Left kidney (tissue), 1 donor: ENCODE measurements at regions not wholly inside any gene's neighbourhood (a gene's known extent, or its start where the extent isn't known, plus 50 kb on each side); places are given as distances from the start of the nearest gene placed in this dataset.
A peak's percentile ranks its signal among the peaks of the same experiment; 100 is the strongest.
"Not testable (repeated sequence)": the region's sequence is repeated elsewhere in the genome, so short reads cannot be mapped to it uniquely, and the experiment has no call there.

Experiments
- DNase-seq: peaks from one replicate; pipeline ENCODE4 v3.0.0-alpha.2; 2013

- no peak for DNase-seq
Observed at GRCh38 chr16:65355706-65356105, 233.8 kb upstream of the CDH11 start.

- DNase-seq: no peak
Observed at GRCh38 chr16:65353183-65353582, 231.3 kb upstream of the CDH11 start.

DNA sequence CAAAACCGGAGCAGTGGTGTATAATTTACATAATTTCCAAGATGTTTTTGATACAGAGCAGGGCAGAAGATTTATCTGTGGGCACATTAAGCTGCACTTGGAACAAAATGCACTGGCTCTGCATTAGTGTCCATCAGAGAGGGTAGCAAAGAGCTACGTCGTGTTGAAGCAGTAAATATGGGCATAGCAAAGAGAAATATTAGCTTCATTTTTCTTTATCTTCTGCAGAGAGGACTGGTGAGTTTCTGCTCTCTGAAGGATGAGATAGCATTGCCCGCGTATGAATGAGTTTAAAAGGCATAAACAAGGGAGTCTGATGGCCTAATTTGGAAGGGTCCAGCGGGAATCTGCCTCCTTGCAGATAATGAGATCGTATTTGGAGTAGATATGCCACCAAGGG, 227.8 kb upstream of the CDH11 start:
- no peak for DNase-seq

DNA sequence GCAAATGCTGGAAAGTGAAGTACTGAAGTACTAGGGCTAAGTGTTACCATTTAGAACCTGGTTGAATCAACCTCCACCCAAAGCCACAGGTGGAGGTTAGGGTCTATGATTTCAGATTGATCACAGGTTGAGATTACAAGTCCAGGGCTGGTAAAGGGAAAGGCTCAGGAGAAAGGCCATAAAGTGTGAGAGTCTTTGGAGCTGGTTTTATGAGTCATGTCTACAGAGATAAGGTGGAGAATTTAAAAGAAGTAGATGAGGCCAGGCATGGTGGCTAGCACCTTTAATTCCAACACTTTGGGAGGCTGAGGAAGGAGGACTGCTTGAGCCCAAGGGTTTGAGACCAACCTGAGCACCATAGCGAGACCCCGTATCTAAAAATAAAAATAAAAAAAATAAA, 221.7 kb upstream of the CDH11 start:
- DNase-seq: no peak

DNA sequence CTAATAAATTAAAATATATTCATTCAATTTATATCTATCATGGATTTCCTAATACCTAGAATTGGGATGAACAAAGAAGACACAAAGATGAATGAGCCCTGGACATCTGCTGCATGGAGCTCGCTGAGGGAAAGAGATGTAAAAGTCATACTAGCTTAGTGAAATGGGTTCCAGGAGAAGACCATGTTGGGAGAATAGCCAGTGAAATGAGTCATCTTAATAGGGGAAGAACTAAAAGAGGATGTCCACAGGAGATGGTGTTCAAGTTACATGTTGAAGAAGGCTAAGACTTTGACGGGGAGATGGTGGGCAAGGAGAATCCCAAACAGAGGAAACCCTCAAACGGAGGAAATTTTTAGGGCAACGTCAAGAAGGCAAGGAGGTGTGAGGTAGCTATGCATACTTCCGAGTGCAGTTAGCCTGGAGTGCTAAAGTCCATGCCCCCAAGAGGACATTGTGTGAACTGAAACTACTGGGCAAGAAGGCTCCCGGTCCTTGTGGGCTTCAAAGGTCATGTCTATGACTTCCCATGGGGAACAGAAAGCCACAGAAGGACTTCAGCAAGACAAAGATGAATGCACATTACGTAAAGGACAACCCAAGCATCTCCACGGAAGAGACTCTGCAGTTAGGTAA, 220.5 kb upstream of the CDH11 start:
- DNase-seq: no peak

DNA sequence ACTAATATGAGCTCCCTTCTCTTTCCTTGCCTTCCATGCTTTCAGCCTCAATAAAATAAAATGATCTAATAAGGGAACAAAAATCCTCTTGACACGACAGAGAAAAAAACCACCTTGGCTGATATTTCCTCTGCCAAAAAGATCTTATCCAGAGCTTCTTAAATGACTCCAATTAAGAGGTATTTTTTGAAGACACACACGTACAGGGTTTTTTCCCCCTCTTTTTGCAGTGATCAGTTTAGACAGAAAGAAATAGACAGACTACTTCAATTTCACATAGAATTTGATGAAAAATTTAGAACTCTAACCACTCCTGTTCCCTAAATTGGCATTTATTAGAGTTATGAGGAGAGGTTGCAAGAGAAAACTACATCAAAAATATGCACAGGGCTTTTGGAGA, 217.2 kb upstream of the CDH11 start:
- no peak for DNase-seq

- no peak for DNase-seq
Observed at GRCh38 chr16:65336160-65336559, 214.3 kb upstream of the CDH11 start.

DNA sequence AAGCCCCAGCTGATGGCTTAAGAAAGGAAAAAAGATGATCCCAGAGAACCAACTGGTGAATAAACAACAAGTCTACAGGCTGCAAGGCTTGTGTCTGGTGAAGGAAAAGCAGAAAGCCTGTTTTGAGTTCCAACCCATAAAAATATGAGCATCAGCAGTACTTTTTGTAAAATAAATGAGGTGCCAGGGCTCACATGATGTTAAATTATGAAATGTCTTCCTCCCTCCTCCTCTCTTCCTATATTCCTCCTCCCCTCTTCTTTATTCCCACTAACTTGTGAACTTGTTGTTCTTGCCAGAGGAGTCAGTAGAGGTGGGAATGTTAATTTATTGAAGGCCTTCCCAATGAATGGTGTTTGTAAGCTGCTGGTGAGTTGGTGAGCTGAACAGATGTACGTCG, 212.2 kb upstream of the CDH11 start:
- DNase-seq: no peak

DNA sequence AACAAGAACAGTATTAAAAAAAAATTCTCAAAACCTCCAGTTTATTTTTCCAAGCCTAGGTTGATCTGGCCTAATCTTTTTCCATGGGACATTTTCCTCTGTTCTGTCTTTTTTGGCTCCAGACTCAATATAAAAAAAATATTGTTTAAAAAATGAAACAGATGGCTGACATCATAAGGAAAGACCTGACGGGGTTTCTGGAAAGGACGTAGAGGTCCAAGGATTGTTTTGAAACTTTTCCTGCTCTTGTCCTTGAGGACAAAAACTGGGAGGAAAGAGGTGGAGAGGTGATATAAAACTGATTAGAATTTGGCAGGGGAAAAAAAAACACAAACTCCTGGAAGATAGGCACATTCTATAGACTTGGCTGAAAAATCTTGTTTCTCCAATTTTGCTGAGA, 211.4 kb upstream of the CDH11 start:
- DNase-seq: no peak

- DNase-seq: no peak
Observed at GRCh38 chr16:65327346-65327745, 205.5 kb upstream of the CDH11 start.

- DNase-seq: no peak
Observed at GRCh38 chr16:65323655-65324237, 201.9 kb upstream of the CDH11 start.

DNA sequence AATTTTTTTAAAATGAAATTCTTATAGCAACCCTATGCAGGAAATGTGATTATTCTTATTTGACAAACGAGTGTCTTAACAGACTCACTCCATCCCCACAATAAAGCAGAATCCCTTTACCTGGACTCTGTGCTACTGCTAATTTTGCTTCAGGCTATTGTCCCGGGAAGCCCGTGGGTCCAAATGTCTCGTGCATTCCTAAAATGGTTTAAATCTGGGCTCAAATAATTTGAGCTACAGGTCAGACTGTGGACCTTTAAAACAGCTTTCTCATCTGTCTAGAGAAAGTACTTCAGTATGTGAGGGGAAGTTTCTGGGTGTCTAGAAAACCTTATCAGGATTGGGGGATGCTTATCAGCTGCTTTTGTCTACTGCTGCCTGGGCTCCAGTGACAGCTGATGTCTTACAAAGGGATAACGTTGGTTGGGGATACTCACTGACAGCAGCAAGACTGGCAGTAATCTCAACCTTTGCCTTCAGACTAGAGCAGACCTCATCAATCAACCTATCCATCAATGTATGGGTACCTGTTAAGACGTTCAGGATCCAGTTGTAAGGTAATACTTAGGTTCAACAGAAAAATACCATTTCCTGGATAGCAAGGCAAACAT, 197.9 kb upstream of the CDH11 start:
- no peak for DNase-seq

DNA sequence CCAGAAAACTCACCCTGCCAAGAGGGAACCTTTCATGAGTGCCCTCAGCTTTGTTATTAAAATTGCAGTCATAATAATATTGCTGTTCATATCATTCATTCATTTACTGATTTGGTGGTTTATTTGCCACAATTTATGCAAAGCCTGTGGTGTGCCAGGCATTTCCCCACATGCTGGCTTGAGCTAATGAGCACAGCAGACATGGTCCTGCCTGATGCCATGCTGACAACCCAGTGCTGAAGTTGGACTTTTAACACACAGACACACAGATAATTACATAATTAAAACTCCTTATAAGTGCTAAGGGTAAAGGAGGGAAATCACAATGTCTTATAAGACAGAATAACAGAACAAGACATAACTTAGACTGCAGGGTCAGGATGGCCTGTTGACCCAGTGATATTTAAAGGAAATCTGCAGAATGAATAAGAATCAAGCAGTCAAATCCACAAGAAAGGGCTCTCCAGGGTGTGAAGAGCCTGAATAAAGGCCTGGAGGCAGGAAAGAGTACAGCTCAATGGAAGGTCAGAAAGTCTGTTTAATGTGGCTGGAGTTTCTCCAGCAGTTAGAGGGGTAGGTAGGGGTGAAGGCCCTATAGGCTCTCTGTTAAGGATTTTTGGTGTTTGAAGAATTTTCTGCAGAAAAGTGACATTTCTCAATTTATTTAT, 196.9 kb upstream of the CDH11 start:
- no peak for DNase-seq

GRCh38 chr16:65318138-65318537, 196.3 kb upstream of the CDH11 start:
- no peak for DNase-seq

DNA sequence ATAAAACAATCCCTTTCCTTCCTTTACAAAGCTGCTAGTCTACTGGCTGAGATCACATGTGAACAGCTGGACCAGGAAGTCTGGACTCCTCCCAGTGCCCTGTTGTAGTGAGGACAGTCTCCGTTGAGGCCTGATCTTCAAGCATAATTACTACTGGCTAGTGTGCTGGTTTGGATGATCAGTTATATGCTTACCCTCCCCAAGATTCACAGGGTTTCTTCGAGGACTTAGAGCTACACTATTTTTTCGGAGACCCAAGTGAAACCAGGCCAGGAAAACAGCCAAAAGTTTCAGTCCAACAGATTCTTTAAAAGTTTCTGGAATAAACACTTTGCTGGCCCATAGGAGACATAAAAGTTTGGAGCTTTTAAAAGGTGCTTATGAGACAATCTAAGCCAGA, 194.9 kb upstream of the CDH11 start:
- DNase-seq: no peak

DNA sequence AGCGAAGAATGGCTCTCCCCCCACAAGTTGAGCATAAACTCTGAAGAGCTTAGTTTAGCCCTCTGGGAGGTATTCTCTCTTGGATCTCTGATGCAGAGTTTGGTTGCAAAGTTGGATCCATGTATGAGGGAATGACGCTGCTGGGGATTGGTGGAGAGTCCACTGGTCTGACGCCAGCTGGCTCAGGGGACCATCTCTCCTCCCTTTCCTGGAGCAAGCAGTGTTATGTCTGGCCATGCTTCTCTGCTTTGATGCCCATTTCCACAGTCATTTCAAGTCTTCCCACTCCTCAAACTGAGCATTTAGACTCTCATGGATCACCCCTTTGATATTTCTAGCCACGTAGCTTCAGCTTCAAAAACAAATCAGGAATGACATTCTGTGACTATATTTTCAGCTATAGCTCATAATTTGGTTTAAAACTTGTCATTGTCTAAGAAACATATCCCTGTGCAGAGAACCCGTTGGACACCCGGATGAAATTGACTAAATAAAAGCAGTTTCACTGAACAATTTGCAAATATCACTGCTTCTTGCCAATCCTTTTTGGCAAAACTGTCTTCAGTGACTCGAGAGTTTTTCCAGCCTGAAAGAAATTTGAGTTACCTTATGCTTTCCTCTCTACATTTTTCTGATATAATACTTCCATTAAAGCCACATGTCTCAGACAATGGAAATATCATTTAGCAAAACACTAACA, 193.4 kb upstream of the CDH11 start:
- no peak for DNase-seq

GRCh38 chr16:65314627-65315008, 192.8 kb upstream of the CDH11 start:
- DNase-seq: no peak

- no peak for DNase-seq
Observed at GRCh38 chr16:65313936-65314626, 192.2 kb upstream of the CDH11 start.

- no peak for DNase-seq
Observed at GRCh38 chr16:65312795-65313194, 190.9 kb upstream of the CDH11 start.

GRCh38 chr16:65312071-65312470, 190.2 kb upstream of the CDH11 start:
- no peak for DNase-seq

- DNase-seq: not testable (repeated sequence)
Observed at GRCh38 chr16:65310491-65310890, 188.6 kb upstream of the CDH11 start.

GRCh38 chr16:65309354-65309753, 187.5 kb upstream of the CDH11 start:
- peak; percentile 38 for DNase-seq
